Middle frontal gyrus (tissue), 1 donor: ENCODE measurements at regions not wholly inside any gene's neighbourhood (a gene's known extent, or its start where the extent isn't known, plus 50 kb on each side); places are given as distances from the start of the nearest gene placed in this dataset.
"Not testable (repeated sequence)": the region's sequence is repeated elsewhere in the genome, so short reads cannot be mapped to it uniquely, and the experiment has no call there.

Experiments used
- DNase-seq: peaks from one replicate; pipeline ENCODE4 v3.0.0-alpha.2; 2015; ENCODE audit warnings: low spot score; ENCODE audit errors: extremely low spot score

DNA sequence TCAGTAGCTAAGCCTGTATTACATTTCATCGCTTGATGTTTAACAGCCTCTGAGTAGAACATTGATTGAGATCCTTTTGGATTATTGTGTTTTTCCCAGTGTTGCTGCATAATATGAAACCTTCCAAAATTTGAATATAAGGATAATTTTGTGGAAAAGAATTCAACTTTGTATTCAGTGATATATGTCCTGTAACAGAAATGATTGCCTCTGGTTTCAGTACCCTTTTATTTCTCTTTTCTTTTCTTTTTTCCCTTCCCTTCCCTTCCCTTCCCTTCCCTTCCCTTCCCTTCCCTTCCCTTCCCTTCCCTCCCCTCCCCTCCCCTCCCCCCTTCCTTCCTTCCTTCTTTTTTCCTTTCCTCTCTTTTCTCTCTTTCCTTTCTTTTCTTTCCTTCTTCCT is 74.6 kb downstream of the UTRN start:
- no peak for DNase-seq

DNA sequence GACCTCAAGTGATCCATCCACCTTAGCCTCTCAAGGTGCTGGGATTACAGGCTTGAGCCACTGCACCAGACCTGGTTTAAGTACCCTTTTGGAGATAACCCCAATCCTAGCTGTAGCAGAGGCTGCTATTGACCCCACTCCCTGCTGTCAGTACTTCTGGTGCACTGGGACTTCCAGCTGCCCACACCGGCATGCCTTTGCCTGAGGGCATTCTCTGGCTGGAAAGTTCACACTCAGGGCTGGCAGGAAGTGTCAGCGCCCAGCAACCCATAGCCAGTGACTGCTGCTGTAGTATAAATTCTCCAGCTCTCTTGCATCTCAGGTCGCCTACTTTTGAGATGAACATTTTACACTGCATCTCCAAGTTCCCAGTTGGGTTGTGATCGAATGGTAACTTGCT is 75.3 kb downstream of the UTRN start:
- DNase-seq: no peak

- DNase-seq: no peak
Observed at GRCh38 chr6:144361016-144361415, 75.9 kb downstream of the UTRN start.

- DNase-seq: no peak
Observed at GRCh38 chr6:144362042-144363018, 77.2 kb downstream of the UTRN start.

DNA sequence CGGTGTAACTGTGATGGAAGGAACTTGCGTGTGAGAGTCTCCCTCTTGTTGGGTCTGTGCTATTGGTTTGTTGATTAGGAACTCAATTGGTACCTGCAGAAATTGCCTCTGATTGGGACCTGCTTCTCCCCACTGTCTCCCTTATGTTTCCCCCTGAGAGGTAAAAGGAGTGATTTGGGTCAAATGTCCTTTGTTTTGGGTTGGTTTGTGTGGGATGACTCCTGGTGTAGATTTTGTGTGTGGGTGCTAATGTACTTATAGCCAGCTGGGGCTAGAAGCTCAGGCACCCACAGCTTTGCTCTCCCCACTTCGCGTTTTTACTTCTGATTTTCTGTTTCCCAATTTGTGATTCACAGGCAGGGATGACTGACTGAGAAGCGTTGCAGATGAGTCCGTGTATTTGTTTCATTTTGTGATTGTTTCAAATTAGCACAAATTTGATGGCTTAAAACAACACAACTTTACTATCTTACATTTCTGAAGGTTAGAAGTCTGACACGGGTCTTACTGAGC is 79.1 kb downstream of the UTRN start:
- DNase-seq: no peak

DNA sequence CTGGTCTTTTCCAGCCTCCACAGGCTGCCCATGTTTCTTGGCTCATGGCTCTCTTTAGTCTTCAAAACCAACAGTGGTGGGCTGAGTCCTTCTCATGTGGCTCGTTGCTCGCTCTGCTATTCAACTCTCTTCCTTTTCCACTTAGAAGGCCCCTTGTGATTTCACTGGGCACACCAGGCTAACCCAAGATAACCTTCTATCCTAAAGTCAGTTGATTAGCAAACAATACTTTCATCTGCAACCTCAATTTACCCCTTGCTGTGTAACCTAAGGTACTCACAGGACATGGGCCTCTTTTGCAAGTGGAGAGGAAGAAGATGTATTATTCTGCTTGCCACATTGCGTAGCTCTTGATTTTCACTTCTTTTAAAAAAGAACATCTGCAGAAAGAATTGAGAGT is 79.6 kb downstream of the UTRN start:
- DNase-seq: no peak

DNA sequence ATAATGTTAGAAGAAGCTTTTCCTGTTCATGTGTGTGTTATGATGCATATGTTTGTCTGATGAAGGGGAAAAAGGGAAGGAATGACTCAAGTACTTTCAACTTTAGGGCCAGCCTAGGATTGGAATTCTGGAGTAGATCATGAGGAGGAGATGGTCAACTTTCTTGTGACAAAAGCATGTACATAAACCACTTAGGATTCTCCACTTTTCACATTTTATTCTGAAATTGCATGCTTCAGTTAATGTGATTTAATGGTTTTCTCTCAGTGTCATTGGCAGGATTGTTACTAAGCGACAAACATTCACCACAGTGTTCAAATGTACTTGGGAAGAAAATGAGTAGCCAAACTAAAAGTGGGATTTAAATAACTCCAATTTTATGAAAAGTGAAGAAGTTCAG is 80.1 kb downstream of the UTRN start:
- DNase-seq: no peak

DNA sequence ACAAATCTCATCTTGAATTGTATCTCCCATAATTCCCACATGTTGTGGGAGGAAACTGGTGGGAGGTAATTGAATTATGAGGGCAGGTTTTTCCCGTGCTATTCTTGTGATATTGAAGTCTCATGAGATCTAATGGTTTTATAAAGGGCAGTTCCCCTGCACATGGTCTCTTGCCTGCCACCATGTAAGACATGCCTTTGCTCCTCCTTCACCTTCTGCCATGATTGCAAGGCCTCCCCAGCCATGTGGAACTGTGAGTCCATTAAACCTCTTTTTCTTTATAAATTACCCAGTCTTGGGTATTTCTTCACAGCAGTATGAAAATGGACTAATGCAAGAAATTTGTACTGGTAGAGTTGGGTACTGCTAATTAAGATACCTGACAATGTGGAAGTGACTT is 84.6 kb downstream of the UTRN start:
- not testable (repeated sequence) for DNase-seq

GRCh38 chr6:144372116-144372515 is 87.0 kb downstream of the UTRN start:
- no peak for DNase-seq

GRCh38 chr6:144372611-144373594 is 87.8 kb downstream of the UTRN start:
- no peak for DNase-seq

DNA sequence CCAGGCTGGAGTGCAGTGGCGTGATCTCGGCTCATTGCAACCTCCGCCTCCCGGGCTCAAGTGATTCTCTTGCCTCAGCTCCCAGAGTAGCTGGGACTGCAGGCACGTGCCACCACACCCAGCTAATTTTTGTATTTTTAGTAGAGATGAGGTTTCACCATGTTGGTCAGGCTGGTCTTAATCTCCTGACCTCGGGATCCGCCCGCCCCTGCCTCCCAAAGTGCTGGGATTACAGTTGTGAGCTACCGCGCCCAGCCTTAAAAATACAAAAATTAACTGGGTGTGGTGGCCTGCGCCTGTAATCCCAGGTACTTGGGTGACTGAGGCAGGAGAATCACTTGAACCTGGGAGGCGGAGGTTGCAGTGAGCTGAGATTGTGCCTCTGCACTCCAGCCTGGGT is 89.4 kb downstream of the UTRN start:
- DNase-seq: not testable (repeated sequence)

- DNase-seq: no peak
Observed at GRCh38 chr6:144377586-144378210, 92.6 kb downstream of the UTRN start.

- no peak for DNase-seq
Observed at GRCh38 chr6:144378437-144378836, 93.3 kb downstream of the UTRN start.

DNA sequence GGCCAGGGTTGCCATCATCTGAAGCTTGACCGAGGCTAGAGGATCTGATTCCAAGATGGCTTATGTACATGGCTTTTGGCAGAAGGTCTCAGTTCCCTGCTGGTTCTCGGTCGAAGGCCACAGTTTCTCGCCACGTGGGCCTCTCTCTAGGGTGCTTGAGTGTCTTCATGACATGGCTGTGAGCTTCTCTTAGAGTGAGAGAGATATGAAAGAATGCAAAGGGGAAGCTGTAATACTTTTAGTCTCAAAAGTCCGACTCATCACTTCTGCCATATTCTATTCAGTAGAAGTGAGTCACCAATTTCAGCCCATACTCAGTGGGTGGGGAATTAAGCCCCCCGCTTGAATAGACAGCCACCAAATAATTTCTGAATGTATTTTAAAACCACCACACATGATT is 94.2 kb downstream of the UTRN start:
- no peak for DNase-seq

GRCh38 chr6:144381499-144381898 is 96.4 kb downstream of the UTRN start:
- not testable (repeated sequence) for DNase-seq

GRCh38 chr6:144383336-144383735 is 98.2 kb downstream of the UTRN start:
- no peak for DNase-seq

GRCh38 chr6:144384427-144384826 is 99.3 kb downstream of the UTRN start:
- no peak for DNase-seq

DNA sequence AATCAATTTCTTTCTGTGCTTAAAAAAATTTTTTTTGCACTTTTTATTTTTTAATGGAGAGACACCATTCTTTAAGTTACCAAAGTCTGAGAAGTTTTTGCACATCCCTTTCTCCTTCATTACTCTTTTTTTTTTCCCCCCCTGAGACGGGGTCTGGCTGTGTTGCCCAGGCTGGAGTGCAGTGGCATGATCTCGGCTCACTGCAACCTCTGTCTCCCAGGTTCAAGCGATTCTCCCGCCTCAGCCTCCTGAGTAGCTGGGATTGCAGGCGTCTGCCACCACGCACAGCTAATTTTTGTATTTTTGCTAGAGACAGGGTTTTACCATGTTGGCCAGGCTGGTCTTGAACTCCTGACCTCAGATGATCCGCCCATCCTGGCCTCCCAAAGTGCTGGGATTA is 104.3 kb downstream of the UTRN start:
- DNase-seq: not testable (repeated sequence)

GRCh38 chr6:144390202-144390601 is 105.1 kb downstream of the UTRN start:
- DNase-seq: no peak

DNA sequence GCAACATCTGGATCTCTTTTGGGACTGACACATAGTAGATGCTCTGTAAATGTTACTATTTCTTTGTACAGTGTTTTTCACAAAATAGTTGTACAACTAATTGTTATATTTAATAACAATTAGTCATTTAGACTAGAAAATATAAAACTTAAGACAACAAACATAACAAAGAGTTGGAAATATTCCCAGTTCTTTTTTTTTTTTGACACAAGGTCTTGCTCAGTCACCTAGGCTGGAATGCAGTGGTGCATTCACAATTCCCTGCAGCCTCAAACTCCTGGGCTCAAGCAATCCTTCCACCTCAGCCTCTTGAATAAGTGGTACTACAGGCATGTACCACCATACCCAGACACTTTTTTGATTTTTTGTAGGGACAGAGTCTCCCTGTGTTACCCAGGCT is 105.8 kb downstream of the UTRN start:
- DNase-seq: no peak

DNA sequence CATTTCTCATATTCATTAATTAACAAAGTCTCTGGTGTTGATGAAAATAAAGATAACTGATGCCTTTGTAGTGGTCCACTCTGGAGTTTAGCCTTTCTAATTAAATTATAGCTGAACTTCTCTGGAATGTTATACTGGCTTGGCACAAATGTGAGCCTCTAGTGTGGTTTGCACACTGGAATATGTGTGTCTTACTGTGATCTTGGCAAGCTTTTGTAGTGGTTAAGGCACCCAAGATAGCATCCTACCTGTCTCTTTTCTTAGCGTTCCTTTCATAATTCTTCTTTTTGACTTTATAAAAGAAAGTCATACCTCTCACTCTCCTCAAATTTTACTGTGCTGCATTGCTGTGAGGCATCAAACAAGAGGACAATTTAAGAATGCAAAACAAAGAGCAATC is 107.4 kb downstream of the UTRN start:
- DNase-seq: no peak
